ENCODE measurements at regions not wholly inside any gene's neighbourhood (a gene's known extent, or its start where the extent isn't known, plus 50 kb on each side); places are given as distances from the start of the nearest gene placed in this dataset.

DNA sequence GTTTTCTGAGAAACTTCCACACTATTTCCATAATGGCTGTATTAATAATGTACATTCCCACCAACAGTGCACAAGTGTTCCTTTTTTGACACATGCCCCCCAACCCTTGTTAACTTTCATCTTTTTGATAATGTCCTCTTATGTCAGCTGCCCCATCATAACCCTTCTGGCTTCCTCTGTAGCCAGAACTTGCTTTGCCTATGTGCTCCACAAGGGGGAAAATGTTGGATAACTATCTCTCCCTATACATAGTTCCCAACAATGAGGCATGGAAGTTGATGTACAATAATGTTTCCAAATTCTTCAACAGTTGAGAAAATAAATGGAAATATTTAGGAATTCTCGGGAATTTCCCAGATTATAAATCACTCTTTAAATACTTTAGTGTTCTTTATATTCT is 142.9 kb downstream of the ASB9 start:
- TF ChIP-seq, protein P1, sequence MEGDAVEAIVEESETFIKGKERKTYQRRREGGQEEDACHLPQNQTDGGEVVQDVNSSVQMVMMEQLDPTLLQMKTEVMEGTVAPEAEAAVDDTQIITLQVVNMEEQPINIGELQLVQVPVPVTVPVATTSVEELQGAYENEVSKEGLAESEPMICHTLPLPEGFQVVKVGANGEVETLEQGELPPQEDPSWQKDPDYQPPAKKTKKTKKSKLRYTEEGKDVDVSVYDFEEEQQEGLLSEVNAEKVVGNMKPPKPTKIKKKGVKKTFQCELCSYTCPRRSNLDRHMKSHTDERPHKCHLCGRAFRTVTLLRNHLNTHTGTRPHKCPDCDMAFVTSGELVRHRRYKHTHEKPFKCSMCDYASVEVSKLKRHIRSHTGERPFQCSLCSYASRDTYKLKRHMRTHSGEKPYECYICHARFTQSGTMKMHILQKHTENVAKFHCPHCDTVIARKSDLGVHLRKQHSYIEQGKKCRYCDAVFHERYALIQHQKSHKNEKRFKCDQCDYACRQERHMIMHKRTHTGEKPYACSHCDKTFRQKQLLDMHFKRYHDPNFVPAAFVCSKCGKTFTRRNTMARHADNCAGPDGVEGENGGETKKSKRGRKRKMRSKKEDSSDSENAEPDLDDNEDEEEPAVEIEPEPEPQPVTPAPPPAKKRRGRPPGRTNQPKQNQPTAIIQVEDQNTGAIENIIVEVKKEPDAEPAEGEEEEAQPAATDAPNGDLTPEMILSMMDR (IDR thresholded peaks at IDR 0.05): no peak
- no peak for TF ChIP-seq EP300 (IDR thresholded peaks at IDR 0.05)
- TF ChIP-seq POLR2AphosphoS5 (IDR thresholded peaks at IDR 0.05): no peak
- TF ChIP-seq POLR2A (IDR thresholded peaks at IDR 0.05): no peak
